DND-41 (cell line): ENCODE measurements at regions not wholly inside any gene's neighbourhood (a gene's known extent, or its start where the extent isn't known, plus 50 kb on each side); places are given as distances from the start of the nearest gene placed in this dataset.

Experiments
- ATAC-seq: fragments of 200-7000 bp; cut with Tn5 transposase; 3 replicates; pipeline ENCODE4 v1.9.1; 2021; ENCODE audit warnings: low read depth; ENCODE audit not compliant: insufficient read depth
- DNase-seq: peaks from one replicate; pipeline ENCODE4 v3.0.0-alpha.2; 2020
- H2AFZ ChIP-seq: 2 replicates; pipeline ENCODE4 v1.6.0; 2012; ENCODE audit warnings: low read depth, low read length
- H3K27ac ChIP-seq: 2 replicates; pipeline ENCODE4 v1.5.1; 2012; ENCODE audit warnings: low read length, inconsistent platforms
- H3K27me3 ChIP-seq: fragments of 200-600 bp; sonication (generic); 2 replicates; pipeline ENCODE4 v1.6.0; 2012; ENCODE audit warnings: low read length, mild to moderate bottlenecking, inconsistent platforms; ENCODE audit not compliant: insufficient read depth, poor library complexity
- H3K36me3 ChIP-seq: 2 replicates; pipeline ENCODE4 v1.5.1; 2012; ENCODE audit warnings: low read length, inconsistent platforms; ENCODE audit not compliant: insufficient read depth
- H3K4me1 ChIP-seq: 2 replicates; pipeline ENCODE4 v1.5.1; 2012; ENCODE audit warnings: mild to moderate bottlenecking, low read length; ENCODE audit not compliant: insufficient read depth
- H3K4me2 ChIP-seq: 2 replicates; pipeline ENCODE4 v1.6.0; 2012; ENCODE audit warnings: mild to moderate bottlenecking, moderate library complexity, low read length, inconsistent platforms; ENCODE audit not compliant: insufficient read depth
- H3K4me3 ChIP-seq, 2 experiments: fragments of 200-600 bp in 1 of 2; shearing (Covaris generic) in 1 of 2; 2 replicates each; pipeline ENCODE4 v1.5.1; 2012 to 2016; ENCODE audit warnings: inconsistent platforms in 2 of 2, low read length in 2 of 2, mild to moderate bottlenecking in 2 of 2, low read depth in 1 of 2, moderate library complexity in 1 of 2
- H3K79me2 ChIP-seq: 2 replicates; pipeline ENCODE4 v1.6.0; 2012; ENCODE audit warnings: low read length, inconsistent platforms; ENCODE audit not compliant: insufficient read depth
- H3K9ac ChIP-seq: 2 replicates; pipeline ENCODE4 v1.6.0; 2012; ENCODE audit warnings: low read depth, mild to moderate bottlenecking, inconsistent platforms, low read length, moderate library complexity
- H3K9me3 ChIP-seq: 2 replicates; pipeline ENCODE4 v1.5.1; 2012; ENCODE audit warnings: low read length, moderate library complexity, mild to moderate bottlenecking, inconsistent platforms; ENCODE audit not compliant: insufficient read depth, severe bottlenecking
- H4K20me1 ChIP-seq: 2 replicates; pipeline ENCODE4 v1.6.0; 2012; ENCODE audit warnings: low read length; ENCODE audit not compliant: insufficient read depth
- CTCF ChIP-seq: IDR thresholded peaks from 2 replicates; pipeline ENCODE4 v1.5.1; 2012; ENCODE audit warnings: borderline replicate concordance, low read length, moderate library complexity, mild to moderate bottlenecking; ENCODE audit not compliant: poor library complexity, severe bottlenecking; ENCODE audit errors: extremely low read depth
- EZH2 ChIP-seq: IDR thresholded peaks from 3 replicates; pipeline ENCODE4 v1.6.1; 2012; ENCODE audit warnings: borderline replicate concordance, low read depth, mild to moderate bottlenecking, moderate library complexity, low read length, inconsistent platforms; ENCODE audit not compliant: severe bottlenecking

- no peaks in the 10 kb centered on the region for H3K9me3 ChIP-seq
- no peaks in the 10 kb centered on the region for H3K27me3 ChIP-seq
- ATAC-seq, result no peak
- H3K27ac ChIP-seq, result no peak overlapping the region
- H3K9ac ChIP-seq, result no peak overlapping the region
- H2AFZ ChIP-seq, result no peak overlapping the region
- TF ChIP-seq EZH2, result no peak
- TF ChIP-seq CTCF, result no peak
- H3K4me3 ChIP-seq, result no peak overlapping the region
- H3K36me3 ChIP-seq, result no peaks in the 10 kb centered on the region
- H3K79me2 ChIP-seq, result no peaks in the 10 kb centered on the region
- no peak overlapping the region for H3K4me2 ChIP-seq
- no peak for DNase-seq
- no peaks in the 10 kb centered on the region for H3K4me1 ChIP-seq
- no peaks in the 10 kb centered on the region for H4K20me1 ChIP-seq
Measured at GRCh38 chrX:13371186-13371585, 51.3 kb upstream of the ATXN3L start.

- no peak overlapping the region for H3K4me3 ChIP-seq
- no peaks in the 10 kb centered on the region for H3K79me2 ChIP-seq
- no peaks in the 10 kb centered on the region for H3K4me1 ChIP-seq
- no peaks in the 10 kb centered on the region for H3K27me3 ChIP-seq
- no peaks in the 10 kb centered on the region for H4K20me1 ChIP-seq
- H3K9me3 ChIP-seq, result no peaks in the 10 kb centered on the region
- no peak overlapping the region for H3K27ac ChIP-seq
- no peak overlapping the region for H2AFZ ChIP-seq
- no peak overlapping the region for H3K4me2 ChIP-seq
- no peak overlapping the region for H3K9ac ChIP-seq
- no peaks in the 10 kb centered on the region for H3K36me3 ChIP-seq
- no peak for TF ChIP-seq EZH2
- no peak for TF ChIP-seq CTCF
- DNase-seq, result no peak
- no peak for ATAC-seq
Measured at GRCh38 chrX:13370713-13371112, 50.9 kb upstream of the ATXN3L start.
